Femur (tissue), 1 donor: ENCODE measurements at regions not wholly inside any gene's neighbourhood (a gene's known extent, or its start where the extent isn't known, plus 50 kb on each side); places are given as distances from the start of the nearest gene placed in this dataset.

Source experiments
- DNase-seq: peaks from one replicate; pipeline ENCODE4 v3.0.0-alpha.2; 2017

DNA sequence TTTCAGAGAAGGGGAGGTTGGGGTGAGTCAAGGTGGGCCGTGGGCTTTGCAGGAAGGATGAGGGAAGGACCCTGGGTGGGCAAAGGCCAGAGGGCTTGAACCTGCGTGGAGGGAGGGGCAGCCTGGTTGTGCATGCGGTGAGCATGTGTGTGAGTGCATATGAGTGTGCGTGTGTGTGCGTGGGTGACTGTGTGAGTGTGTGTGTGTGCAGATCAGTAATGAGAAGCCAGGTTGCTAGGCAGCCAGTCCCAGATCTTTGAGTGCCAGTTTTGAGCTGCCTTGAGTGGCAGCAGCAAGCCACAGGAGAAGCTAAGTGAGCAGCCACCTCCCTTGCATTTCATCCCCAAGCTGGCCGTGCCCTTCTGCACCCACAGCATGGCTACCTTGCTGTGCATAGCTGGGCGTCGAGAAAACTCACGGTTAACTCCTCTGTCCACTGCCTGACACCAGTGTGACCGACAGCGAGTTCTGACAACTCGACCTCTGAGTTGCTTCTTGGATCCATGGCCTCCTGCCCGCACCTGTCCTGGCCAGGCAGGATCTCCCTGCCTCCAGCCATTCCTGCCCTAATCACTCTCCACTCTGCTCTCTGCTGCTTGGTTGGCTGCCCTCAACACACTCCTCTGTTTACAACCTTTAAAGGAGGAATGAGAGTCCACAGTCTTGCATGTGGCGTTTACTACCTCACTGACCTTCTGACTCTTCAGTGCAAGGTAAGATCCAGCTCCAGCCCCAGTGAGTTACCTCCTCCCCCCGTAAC, 775.4 kb downstream of the TYW1 start:
- DNase-seq, result no peak

DNA sequence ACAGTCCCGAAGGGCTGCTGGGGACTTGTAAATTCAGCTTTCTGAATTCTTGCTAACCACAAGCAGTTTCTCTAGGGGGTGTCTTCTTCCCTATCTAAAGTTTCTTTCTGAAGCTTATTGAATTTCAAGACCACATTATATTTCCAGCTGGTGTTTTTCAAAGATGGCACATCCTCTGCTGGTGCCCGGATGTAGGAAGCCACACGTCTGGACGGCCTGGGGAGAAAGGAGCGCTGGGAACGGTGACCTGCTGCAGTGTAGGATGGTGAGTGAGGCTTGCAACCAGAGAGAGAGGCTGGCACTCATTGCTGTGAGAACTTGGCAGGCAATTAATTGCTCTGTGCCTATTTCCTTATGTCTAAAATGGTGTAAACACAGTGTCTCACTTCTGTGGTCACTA, 776.4 kb downstream of the TYW1 start:
- DNase-seq, result no peak

DNA sequence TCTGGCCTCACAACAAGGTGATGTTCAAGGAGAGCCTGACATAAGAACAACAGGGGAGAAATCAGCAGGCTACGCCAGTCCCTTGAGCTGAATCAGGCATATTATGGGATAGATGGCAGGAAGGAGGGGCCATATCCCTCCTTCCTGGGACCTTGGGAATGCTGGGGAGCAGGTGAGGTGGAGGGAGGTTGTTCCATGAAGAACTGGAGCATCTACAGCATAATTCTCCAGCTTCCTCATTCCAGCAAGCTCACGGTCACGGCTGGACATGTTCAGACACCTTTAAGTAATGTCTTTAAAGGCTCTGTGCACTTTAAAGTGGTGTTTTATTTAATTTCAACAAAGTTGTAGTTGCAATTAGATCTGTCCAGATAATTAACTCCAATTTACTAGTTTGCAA, 780.5 kb downstream of the TYW1 start:
- DNase-seq, result no peak

DNA sequence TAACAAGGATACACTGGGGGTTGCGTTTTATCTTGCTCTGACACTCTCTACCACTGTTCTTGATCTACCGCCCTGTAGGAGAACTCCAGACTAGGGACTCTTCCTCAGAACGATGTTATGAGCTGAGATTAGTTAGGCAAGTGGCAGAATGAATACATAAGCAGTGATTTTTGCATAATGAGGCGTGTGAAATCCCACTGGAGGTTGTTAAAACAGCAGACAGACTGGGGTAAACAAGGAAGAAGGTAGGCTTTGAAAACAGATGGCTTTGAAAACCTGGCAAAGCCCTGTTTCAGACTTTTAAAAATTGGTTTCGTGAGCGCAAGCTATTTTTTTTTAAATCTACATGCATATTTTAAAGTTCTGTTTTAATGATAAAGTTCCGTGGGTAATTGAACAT, 785.2 kb downstream of the TYW1 start:
- no peak for DNase-seq

DNA sequence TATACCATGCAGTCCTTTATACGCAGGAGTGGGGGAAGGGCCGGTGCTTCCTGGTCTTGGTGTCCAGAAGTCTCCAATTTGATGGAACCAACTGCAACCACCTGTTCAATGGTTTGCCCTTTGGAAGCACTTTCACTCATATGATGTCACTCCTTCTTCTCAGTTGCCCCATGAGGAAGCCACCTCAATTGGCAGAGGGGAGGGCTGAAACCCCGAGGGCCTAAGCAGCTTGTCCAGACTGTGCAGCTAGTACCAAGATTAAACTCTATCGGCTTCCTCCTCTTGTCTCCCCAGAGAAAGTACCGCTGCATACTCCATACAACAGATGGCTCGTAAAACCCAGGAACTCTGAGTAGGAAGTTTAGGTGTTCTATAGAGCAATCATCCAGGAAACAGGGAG, 789.4 kb downstream of the TYW1 start:
- no peak for DNase-seq

DNA sequence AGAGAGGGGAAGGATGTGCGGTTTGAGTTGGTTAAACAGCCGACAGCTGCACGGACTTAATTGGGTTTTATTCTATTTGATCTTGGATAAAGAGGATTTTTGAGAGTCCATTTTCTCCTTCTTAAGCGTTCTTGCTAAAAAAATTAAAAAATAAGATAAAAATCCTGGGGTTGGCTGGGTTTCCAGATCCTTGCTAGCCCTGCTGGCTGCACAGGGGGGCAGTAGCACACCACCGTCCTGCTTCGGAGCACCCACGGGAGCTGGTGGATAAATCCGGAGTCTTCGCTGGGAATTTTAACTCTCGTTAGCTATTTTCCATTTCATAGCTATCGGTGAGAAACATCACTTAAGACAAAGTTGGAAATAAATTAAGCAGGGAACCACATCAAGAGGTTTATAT, 792.0 kb downstream of the TYW1 start:
- peak; percentile 44 for DNase-seq

DNA sequence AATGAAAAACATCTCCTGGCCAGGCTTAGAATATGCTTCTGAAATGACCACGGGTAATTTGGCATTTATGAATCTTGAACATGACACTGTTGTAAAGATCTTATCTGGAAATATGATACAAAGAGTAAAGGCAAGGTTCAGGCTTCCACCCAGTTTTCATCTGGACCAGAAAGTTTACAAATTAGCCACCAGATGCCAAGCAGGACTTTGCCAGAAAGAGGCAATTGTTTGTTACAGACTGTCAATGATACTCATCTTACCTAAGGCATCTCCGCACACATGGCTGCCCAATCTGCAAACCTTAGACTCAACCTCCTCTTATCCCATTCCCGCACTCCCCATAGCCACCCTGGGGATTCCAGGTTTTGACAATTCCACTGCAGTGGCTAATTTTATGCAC, 795.3 kb downstream of the TYW1 start:
- no peak for DNase-seq

DNA sequence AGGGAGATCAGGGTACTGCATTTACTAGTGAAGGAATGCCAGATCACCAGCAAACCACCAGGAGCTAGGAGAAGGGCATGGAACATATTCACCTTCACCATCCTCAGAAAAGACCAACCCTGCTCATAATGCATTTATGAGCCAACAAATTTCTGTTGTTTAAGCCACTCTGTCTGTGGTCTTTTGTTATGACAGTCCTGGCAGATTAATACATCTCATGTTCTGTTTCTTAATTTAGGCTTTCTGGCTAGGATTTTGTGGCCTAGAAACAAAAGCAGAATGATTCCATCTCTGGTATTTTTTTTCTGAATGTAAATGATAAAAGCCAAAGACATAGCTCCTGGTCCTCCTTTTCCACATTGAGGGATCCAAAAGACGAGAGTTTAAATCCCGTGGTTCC, 797.9 kb downstream of the TYW1 start:
- no peak for DNase-seq

DNA sequence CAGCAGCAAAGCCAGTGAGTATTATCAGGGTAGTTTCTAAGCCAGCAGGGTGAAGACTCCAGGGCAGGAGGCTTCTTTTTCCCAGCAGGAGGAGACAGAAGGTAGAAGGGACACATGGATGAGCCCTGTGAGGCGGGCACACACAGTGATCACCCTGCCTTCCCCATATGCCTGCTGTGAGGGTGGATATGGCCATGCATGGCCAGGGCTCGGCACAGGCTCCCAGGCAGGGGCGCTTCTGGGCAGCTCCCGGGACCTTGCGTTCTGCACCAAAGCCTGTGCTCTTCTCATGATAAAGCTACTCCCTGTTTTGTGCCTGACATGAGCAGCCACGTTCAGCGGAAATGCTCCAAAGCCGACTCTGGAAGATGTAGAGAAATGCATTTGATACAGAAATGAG, 807.2 kb downstream of the TYW1 start:
- no peak for DNase-seq

DNA sequence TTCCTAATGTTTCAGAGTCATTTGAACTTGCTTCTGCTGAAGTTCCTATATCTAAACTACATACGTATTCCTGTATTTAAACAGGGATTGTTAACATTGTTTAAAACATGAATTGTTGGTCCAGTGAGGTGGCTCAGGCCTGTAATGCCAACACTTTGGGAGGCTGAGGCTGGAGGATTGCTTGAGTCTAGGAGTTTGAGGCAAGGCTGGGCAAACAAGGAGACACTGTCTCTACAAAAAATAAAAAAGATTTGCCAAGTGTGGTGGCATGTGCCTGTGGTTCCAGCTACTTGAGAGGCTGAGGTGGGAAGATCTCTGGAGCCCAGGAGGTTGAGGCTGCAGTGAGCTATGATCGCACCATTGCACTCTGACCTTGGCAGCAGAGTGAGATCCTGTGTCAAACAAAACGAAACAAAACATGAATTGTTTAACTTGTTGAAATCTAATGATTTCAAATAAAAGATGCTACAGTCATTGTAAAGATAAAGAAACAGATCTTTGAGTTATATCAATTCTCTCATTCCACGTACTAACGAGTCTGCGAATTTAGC, 809.4 kb downstream of the TYW1 start:
- no peak for DNase-seq

DNA sequence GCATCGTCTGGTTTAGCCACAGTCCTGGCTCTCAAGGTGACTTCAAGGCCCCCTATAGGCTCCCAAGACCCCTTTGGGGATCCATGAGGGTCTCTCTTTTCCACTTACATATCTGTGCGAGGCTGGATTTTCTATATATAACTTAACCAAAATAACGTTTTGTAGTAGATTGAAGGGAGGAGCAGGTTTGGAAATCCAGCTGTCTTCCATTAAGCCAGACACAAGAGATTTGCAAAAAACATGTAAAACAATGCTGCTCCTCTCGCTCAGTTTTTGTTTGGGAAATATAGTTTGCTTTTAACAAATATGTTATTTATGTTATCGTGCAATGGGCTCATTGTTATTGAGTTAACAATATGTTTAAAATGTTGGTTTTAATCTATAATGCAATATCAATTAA, 811.2 kb downstream of the TYW1 start:
- no peak for DNase-seq

DNA sequence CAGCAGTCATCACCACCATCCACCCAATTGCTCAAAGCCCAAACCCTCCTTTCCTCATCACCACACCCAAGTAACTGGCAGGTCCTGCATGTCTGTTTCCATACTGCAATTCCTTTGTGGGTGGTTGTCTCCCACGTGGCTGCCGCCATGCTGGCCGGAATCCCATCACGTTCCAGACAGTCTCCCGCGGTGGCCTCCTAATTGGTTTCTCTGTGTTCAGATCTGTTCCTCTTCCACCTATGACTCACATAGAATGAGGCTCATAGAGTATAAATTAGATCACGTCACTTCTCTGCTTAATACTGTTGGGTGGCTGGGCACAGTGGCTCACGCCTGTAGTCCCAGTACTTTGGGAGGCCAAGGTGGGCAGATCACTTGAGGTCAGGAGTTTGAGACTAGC, 813.0 kb downstream of the TYW1 start:
- DNase-seq, result no peak

DNA sequence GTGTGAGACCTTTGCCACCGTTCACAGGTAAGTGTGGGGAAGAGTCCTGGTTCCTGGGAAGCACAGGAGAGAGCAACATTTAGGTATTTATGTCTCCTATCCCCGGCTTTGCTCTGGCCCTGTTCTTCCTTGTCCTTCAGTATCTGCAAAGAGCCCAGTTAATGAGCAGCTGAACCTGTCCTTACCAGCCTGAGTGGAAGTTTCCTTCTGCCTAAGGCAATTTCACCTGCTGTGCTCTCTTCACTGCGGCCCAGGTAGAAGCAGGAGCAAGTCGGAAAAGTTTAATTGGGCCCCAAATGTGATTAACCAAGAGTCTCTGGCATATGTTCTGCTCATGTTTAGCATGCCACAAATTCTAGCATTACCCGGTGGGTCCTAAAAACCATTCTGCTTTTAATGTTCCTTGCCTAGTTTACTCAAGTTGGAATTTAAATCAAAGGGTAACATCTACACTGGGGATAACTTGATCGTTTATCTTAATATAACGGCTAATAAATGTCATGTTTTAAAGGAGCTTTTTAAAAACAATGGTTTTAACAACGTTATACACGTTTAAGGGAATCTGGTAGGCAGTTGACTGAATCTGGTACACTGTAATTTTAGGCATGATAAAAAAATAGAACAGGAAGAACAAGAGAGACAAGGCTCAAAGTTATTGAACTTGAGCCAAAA, 817.1 kb downstream of the TYW1 start:
- no peak for DNase-seq

DNA sequence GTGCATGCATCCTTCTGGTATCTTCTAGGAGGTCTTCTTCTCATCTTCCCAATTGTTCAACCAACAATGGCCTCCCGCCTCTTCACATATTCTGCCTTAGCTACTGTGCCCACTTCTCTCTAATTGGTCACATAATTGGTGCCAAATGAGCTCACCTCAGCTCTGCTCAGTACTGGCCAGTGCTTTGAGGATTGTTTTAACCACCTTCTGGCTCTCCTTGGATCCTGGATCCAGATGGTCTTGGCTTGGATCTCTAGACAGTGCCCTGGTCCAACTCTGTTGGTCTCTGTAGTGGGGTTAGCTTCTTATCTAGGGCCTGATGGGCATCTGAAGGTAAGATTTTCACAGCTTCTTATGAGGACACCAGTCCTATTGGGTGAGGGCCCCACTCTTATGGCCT, 820.8 kb downstream of the TYW1 start:
- DNase-seq, result no peak

DNA sequence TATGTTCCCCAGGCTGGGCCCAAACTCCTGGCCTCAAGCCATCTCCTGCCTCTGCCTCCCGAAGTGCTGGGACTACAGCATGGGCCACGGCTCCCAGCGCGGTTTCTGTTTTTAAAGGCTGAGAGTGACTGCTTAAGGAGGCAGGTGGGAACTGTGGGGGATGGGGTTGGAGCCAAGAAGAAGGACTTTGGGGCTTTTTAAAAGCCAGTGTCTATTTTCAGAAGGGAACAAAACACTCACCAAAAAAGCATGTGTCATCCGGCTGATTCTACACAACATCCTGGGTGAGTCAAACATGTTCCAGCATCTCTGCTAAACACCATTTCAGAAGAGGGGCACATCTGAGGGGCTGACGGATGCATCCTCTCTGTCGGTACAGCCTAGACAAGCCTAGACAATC, 824.5 kb downstream of the TYW1 start:
- DNase-seq, result no peak

DNA sequence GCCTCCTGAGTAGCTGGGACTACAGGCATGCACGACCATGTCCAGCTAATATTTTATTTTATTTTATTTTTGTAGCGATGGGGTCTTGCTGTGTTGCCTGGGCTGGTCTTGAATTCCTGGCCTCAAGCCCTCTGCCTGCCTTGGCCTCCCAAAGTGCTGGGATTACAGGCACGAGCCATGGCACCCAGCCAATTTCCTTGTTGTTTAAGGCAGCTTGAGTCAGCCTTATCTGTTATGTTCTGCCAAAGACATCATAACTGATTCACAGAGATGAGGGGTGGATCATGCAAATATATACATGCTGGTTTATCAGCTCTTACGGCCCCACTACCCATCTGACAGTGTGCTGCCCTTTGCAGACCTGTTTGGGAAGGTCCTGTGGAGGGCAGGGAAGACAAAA, 826.7 kb downstream of the TYW1 start:
- DNase-seq, result no peak

DNA sequence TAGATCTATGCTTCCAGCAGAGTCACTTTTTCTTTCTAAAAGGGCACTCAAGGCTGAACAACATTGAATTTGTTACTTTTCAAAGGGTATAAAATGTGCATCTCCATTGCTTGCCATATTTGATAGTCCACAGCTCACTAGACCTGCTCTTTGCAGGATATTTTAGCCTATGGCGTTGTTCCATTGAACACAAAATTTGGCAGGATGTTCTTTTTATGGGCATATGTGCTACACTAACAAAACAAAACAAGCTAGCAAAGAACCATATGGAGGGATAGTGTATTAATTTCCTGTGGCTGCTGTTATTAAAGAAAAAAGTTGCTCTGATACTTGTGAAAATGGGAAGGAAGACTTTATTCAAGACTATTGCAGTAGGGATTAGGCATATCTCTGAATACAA, 828.7 kb downstream of the TYW1 start:
- no peak for DNase-seq

DNA sequence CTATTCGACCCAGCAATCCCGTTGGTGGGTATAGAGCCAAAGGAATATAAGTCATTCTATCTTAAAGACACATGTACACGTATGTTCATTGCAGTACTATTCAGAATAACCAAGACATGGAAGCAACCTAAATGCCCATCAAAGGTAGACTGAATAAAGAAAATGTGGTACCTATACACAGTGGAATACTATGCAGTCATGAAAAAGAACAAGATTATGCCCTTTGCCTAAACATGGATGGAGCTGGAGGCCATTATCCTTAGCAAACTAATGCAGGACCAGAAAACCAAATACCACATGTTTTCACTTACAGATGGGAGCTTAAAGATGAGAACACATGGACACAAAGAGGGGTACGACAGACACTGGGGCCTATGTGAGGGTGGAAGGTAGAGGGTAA, 845.3 kb downstream of the TYW1 start:
- DNase-seq, result no peak

DNA sequence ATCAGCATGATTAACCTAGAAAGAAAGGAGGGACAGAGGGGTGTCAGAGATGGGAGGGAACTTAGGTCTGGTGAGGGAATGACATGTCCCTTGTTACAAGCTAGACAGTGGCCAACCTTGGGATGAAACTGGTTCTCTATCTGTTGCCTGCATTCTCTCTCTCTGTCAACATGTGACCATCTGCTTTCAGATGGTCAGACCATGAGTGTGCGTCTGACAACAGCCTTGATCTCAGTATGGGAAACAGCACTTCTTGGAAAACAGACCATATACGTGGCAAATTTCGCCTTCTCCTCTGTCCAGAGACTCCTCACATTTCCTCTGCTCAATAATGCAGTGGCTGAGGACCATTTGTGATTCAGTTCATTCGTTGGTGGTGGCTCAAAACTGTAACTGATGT, 845.9 kb downstream of the TYW1 start:
- no peak for DNase-seq

DNA sequence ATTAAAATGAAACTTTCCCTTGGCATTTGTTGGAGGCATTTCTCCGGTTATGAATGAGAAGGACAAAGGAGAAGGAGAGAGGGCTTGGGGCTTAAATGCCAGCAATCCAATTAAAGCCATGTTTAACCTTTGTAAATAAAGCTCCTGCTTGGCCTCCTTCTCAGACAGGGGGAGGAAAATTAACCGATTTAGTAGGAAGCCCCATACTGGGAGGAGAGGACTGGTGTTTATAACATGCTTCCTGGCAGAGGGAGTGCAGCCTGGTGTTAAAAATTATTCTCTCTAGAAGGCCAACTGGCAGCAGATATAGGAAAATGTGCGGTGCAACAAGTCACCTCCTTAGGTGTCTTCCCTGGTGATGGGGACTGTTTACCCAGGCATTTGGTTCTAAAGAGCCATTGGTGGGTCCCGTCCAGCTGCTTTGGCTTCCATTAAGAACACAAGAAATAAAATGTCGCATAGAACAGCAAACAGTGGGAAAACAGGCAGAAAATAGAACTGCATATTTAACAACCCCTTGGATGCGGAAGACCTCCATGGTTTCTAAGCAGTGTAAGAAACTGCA, 846.5 kb downstream of the TYW1 start:
- DNase-seq, result no peak

DNA sequence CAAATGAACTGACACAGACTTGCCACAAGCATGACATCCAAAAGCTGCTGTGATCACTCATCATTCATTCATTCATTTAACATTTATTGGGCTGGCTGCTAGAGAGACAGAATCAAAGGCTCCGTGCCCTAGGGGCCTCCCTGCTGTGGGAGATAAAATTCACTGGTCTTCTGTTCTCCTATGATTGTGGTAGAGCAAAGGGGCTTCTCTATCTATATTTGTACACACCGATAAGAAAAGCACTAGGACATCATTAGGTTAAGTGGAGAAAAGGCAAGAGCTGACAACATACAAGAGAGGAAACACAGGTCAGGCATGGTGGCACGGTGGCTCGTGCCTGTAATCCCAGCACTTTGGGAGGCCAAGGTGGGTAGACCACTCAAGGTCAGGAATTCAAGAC, 847.0 kb downstream of the TYW1 start:
- DNase-seq, result no peak

DNA sequence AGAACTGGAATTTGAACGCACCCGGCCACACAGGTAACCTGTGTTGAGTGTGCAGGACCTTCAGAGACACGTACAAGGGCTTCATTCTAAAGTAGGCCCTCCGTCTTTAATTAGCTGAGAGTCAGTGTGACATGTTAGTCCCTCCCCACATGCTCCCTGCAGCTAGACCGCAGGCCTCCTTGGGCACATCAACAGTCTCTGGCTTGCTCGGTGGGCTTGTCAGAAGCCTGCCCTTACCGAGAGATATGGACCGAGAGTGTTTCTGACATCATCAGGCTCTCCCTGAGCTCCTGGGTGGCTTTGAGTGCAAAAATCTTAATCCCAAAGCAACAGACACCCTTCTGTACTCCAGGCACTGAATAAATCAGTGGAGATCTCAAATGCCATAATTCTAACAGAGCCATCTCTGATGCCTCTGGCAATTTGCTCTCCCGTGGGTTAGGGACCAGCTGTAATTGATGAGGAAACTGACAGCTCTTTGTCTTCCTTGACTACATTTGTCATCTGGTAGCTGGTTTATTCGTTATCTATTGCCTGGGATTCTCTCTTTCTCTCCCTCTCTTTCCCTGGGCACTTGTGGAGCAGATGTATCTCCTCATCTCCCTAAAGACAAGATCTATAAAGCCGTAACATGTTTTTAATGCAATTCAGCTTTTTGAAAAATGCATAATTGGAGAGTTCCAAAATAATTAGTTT, 850.6 kb downstream of the TYW1 start:
- no peak for DNase-seq
